Trophoblast cell (in vitro differentiated cells and primary cell): ENCODE measurements at regions not wholly inside any gene's neighbourhood (a gene's known extent, or its start where the extent isn't known, plus 50 kb on each side); places are given as distances from the start of the nearest gene placed in this dataset.

Experiments used
- DNase-seq, 2 donors: peaks; one replicate each; pipeline ENCODE4 v3.0.0-alpha.2; 2016
- H2AFZ ChIP-seq: 2 replicates; pipeline ENCODE4 v1.6.1; 2013; ENCODE audit warnings: low read length, moderate library complexity, mild to moderate bottlenecking; ENCODE audit not compliant: insufficient read depth, poor library complexity
- H2AK5ac ChIP-seq: 2 replicates; pipeline ENCODE4 v1.6.1; 2013; ENCODE audit warnings: mild to moderate bottlenecking, low read length
- H2BK120ac ChIP-seq: 2 replicates; pipeline ENCODE4 v1.6.1; 2013; ENCODE audit warnings: low read length, mild to moderate bottlenecking, moderate library complexity; ENCODE audit not compliant: insufficient read depth, poor library complexity
- H2BK12ac ChIP-seq: 2 replicates; pipeline ENCODE4 v1.6.1; 2013; ENCODE audit warnings: mild to moderate bottlenecking, low read length, moderate library complexity
- H2BK5ac ChIP-seq: 2 replicates; pipeline ENCODE4 v1.6.1; 2013; ENCODE audit warnings: low read length, low read depth, moderate library complexity, mild to moderate bottlenecking; ENCODE audit not compliant: poor library complexity
- H3K14ac ChIP-seq: 2 replicates; pipeline ENCODE4 v1.6.1; 2013; ENCODE audit warnings: mild to moderate bottlenecking, low read length
- H3K18ac ChIP-seq: 2 replicates; pipeline ENCODE4 v1.6.1; 2013; ENCODE audit warnings: mild to moderate bottlenecking, low read length
- H3K23ac ChIP-seq: 2 replicates; pipeline ENCODE4 v1.6.1; 2013; ENCODE audit warnings: low read length
- H3K27ac ChIP-seq: 2 replicates; pipeline ENCODE4 v1.5.1; 2013; ENCODE audit warnings: low read depth, mild to moderate bottlenecking, inconsistent platforms, low read length, moderate library complexity
- H3K27me3 ChIP-seq: 2 replicates; pipeline ENCODE4 v1.6.1; 2013; ENCODE audit warnings: inconsistent platforms, mild to moderate bottlenecking, low read length, moderate library complexity; ENCODE audit not compliant: insufficient read depth
- H3K36me3 ChIP-seq, 2 experiments: 1 replicate in 1 of 2; 2 replicates in 1 of 2; pipeline ENCODE4 v1.6.1; 2013; ENCODE audit warnings: low read length in 2 of 2, mild to moderate bottlenecking in 2 of 2, moderate library complexity in 1 of 2; ENCODE audit not compliant: insufficient read depth in 2 of 2, control insufficient read depth in 1 of 2
- H3K4ac ChIP-seq: 2 replicates; pipeline ENCODE4 v1.6.1; 2013; ENCODE audit warnings: low read depth, mild to moderate bottlenecking, low read length, moderate library complexity
- H3K4me1 ChIP-seq, 2 experiments: 1 replicate in 1 of 2; 2 replicates in 1 of 2; pipeline ENCODE4 v1.6.1; 2013; ENCODE audit warnings: low read length in 2 of 2, mild to moderate bottlenecking in 2 of 2, moderate library complexity in 1 of 2; ENCODE audit not compliant: insufficient read depth in 2 of 2, control insufficient read depth in 1 of 2
- H3K4me2 ChIP-seq: 2 replicates; pipeline ENCODE4 v1.6.1; 2013; ENCODE audit warnings: inconsistent platforms, mild to moderate bottlenecking, low read length, moderate library complexity
- H3K4me3 ChIP-seq: 2 replicates; pipeline ENCODE4 v1.5.1; 2013; ENCODE audit warnings: mild to moderate bottlenecking, low read depth, low read length, inconsistent platforms
- H3K79me1 ChIP-seq: one replicate; pipeline ENCODE4 v1.6.1; 2013; ENCODE audit warnings: low read length
- H3K79me2 ChIP-seq: 2 replicates; pipeline ENCODE4 v1.6.1; 2013; ENCODE audit warnings: low read length, mild to moderate bottlenecking; ENCODE audit not compliant: control insufficient read depth, insufficient read depth, poor library complexity
- H3K9ac ChIP-seq: 2 replicates; pipeline ENCODE4 v1.6.1; 2013; ENCODE audit warnings: mild to moderate bottlenecking, low read length
- H3K9me3 ChIP-seq: 2 replicates; pipeline ENCODE4 v1.6.1; 2013; ENCODE audit warnings: low read depth, mild to moderate bottlenecking, control low read depth, inconsistent platforms, low read length; ENCODE audit not compliant: insufficient read depth
- H4K12ac ChIP-seq: 2 replicates; pipeline ENCODE4 v1.6.1; 2013; ENCODE audit warnings: low read depth, mild to moderate bottlenecking, low read length, moderate library complexity
- H4K8ac ChIP-seq: 2 replicates; pipeline ENCODE4 v1.6.1; 2013; ENCODE audit warnings: low read depth, mild to moderate bottlenecking, low read length, moderate library complexity
- H4K91ac ChIP-seq: one replicate; pipeline ENCODE4 v1.6.1; 2013; ENCODE audit warnings: low read depth, mild to moderate bottlenecking, low read length, moderate library complexity
- WGBS: extraction: QIAGEN DNeasy Blood & Tissue Kit; methylation state at CpG from one replicate; pipeline ENCODE4 v1.1.7; 2013; ENCODE audit warnings: missing lambda C conversion rate; ENCODE audit not compliant: insufficient read length, insufficient coverage; ENCODE audit errors: extremely low coverage; 5-methylcytosine and 5-hydroxymethylcytosine counted together

DNA sequence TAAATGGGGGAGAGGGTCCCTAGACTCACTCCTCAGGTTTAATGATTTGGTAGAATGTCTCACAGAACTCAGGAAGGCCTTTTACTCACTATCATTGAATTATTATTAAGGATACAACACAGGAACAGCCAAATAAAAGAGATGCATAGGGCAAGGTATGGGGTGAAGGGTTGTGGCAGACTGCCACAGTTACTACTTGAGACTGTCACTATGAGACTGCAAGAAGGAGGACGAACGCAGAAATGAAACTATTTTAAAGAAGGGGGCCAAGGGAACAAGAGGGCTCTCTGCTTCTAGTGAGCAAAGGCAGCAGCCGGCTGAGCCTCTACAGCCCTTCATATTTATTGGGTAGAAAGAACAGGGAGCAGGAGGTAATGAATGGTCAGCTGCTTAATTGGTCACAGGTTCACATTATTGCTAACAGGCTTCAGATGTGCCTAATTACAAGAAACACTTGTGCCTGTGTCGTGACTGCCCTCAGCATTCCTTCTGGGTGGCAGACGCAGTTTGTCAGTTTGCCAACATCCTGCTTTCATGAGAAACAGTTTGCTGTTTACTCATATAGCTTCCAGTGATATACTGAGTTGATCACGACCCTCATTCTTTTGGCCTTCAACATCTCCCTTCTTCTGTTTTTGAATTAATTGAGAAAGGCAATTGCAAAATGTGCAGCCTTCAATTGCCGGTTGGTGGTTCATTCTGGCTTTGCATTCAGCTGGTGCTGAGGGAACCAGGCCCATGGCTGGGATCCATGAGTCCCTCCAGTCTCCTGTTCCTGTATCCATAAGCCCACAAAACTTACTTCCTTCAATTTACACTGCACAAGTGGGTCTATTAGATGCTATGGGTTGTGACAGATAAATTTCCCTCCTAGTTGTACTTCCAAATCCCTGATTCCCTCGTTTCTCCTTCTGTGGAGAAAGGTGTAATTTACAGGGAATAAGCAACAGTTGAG lies 82.8 kb upstream of the PLEKHG7 start:
- H4K91ac ChIP-seq = no peak overlapping the region
- H3K4ac ChIP-seq = no peak overlapping the region
- H2AFZ ChIP-seq = no peak overlapping the region
- H3K18ac ChIP-seq = no peak overlapping the region
- no peak for DNase-seq
- H3K9me3 ChIP-seq = peaks cover 2% of the 10 kb centered on the region
- no peak overlapping the region for H4K12ac ChIP-seq
- H2AK5ac ChIP-seq = no peak overlapping the region
- H3K14ac ChIP-seq = no peak overlapping the region
- no peak overlapping the region for H3K23ac ChIP-seq
- H2BK120ac ChIP-seq = no peak overlapping the region
- no peak overlapping the region for H2BK5ac ChIP-seq
- H4K8ac ChIP-seq = no peak overlapping the region
- no peaks in the 10 kb centered on the region for H3K36me3 ChIP-seq
- H2BK12ac ChIP-seq = no peak overlapping the region
- no peaks in the 10 kb centered on the region for H3K4me1 ChIP-seq
- H3K79me1 ChIP-seq = peaks cover 2% of the 10 kb centered on the region
- no peak overlapping the region for H3K9ac ChIP-seq
- no peak overlapping the region for H3K4me2 ChIP-seq
- H3K4me3 ChIP-seq = no peak overlapping the region
- no peaks in the 10 kb centered on the region for H3K27me3 ChIP-seq
- H3K79me2 ChIP-seq = no peaks in the 10 kb centered on the region
- WGBS = no CpG with 5 or more reads among the region's 8 CpGs
- H3K27ac ChIP-seq = no peak overlapping the region

DNA sequence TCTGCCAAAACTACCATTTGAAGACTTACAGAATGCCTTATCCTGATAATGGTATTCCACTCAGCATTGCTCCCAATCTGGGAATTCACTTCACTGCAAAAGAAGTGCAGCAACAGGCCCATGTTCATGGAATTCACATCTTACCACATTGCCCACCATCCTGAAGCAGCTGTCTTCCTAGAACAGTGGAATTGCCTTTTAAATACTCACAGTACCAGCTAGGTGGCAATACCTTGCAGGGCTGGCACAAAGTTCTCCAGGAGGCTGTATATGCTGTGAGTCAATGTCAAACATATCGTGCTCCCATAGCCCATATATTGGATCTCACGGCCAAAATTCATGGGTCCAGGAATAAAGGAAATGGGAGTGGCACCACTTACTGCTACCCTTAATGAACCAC lies 83.8 kb upstream of the PLEKHG7 start:
- H2BK120ac ChIP-seq = no peak overlapping the region
- H3K14ac ChIP-seq = no peak overlapping the region
- DNase-seq = no peak
- H3K9me3 ChIP-seq = peaks cover 2% of the 10 kb centered on the region
- H3K36me3 ChIP-seq = no peaks in the 10 kb centered on the region
- no peak overlapping the region for H2AK5ac ChIP-seq
- H3K79me1 ChIP-seq = peaks cover 2% of the 10 kb centered on the region
- no CpG with 5 or more reads among the region's 2 CpGs for WGBS
- no peak overlapping the region for H2BK12ac ChIP-seq
- H4K8ac ChIP-seq = no peak overlapping the region
- no peak overlapping the region for H3K23ac ChIP-seq
- no peaks in the 10 kb centered on the region for H3K27me3 ChIP-seq
- no peak overlapping the region for H2AFZ ChIP-seq
- H2BK5ac ChIP-seq = no peak overlapping the region
- H3K9ac ChIP-seq = no peak overlapping the region
- H3K4me2 ChIP-seq = no peak overlapping the region
- no peak overlapping the region for H4K12ac ChIP-seq
- H3K18ac ChIP-seq = no peak overlapping the region
- H3K4me1 ChIP-seq = no peaks in the 10 kb centered on the region
- no peak overlapping the region for H4K91ac ChIP-seq
- no peak overlapping the region for H3K4ac ChIP-seq
- H3K79me2 ChIP-seq = no peaks in the 10 kb centered on the region
- no peak overlapping the region for H3K27ac ChIP-seq
- no peak overlapping the region for H3K4me3 ChIP-seq

GRCh38 chr12:92615703-92616102 lies 87.1 kb upstream of the PLEKHG7 start:
- H4K91ac ChIP-seq = no peak overlapping the region
- no peak overlapping the region for H3K18ac ChIP-seq
- no peaks in the 10 kb centered on the region for H3K36me3 ChIP-seq
- H2AK5ac ChIP-seq = no peak overlapping the region
- H3K79me2 ChIP-seq = no peaks in the 10 kb centered on the region
- no peak overlapping the region for H4K12ac ChIP-seq
- no peak overlapping the region for H3K4ac ChIP-seq
- no peak overlapping the region for H2AFZ ChIP-seq
- no peak overlapping the region for H3K4me2 ChIP-seq
- H4K8ac ChIP-seq = no peak overlapping the region
- no peak overlapping the region for H3K9ac ChIP-seq
- H3K14ac ChIP-seq = no peak overlapping the region
- no peak overlapping the region for H2BK5ac ChIP-seq
- H3K27ac ChIP-seq = no peak overlapping the region
- H3K4me1 ChIP-seq = no peaks in the 10 kb centered on the region
- no peaks in the 10 kb centered on the region for H3K79me1 ChIP-seq
- no CpG with 5 or more reads among the region's 2 CpGs for WGBS
- DNase-seq = no peak
- H2BK120ac ChIP-seq = no peak overlapping the region
- no peak overlapping the region for H3K4me3 ChIP-seq
- H2BK12ac ChIP-seq = no peak overlapping the region
- H3K27me3 ChIP-seq = no peaks in the 10 kb centered on the region
- H3K23ac ChIP-seq = no peak overlapping the region
- H3K9me3 ChIP-seq = no peaks in the 10 kb centered on the region

GRCh38 chr12:92615086-92615485 lies 87.7 kb upstream of the PLEKHG7 start:
- no peak for DNase-seq
- no peaks in the 10 kb centered on the region for H3K79me1 ChIP-seq
- no peak overlapping the region for H4K8ac ChIP-seq
- no peak overlapping the region for H3K14ac ChIP-seq
- H3K4me2 ChIP-seq = no peak overlapping the region
- no peak overlapping the region for H3K27ac ChIP-seq
- H4K12ac ChIP-seq = no peak overlapping the region
- no peak overlapping the region for H3K18ac ChIP-seq
- no peak overlapping the region for H3K4ac ChIP-seq
- no peak overlapping the region for H2AFZ ChIP-seq
- H3K36me3 ChIP-seq = no peaks in the 10 kb centered on the region
- no peaks in the 10 kb centered on the region for H3K9me3 ChIP-seq
- no peak overlapping the region for H4K91ac ChIP-seq
- no peak overlapping the region for H3K4me3 ChIP-seq
- H3K4me1 ChIP-seq = no peaks in the 10 kb centered on the region
- H3K27me3 ChIP-seq = no peaks in the 10 kb centered on the region
- no peak overlapping the region for H2AK5ac ChIP-seq
- H3K9ac ChIP-seq = no peak overlapping the region
- no peaks in the 10 kb centered on the region for H3K79me2 ChIP-seq
- H2BK120ac ChIP-seq = no peak overlapping the region
- no peak overlapping the region for H2BK12ac ChIP-seq
- no peak overlapping the region for H3K23ac ChIP-seq
- no peak overlapping the region for H2BK5ac ChIP-seq
